Endothelial cell (in vitro differentiated cells): ENCODE measurements at regions not wholly inside any gene's neighbourhood (a gene's known extent, or its start where the extent isn't known, plus 50 kb on each side); places are given as distances from the start of the nearest gene placed in this dataset.

Source experiments
- DNase-seq: peaks from one replicate; pipeline ENCODE4 v3.0.0; 2021; ENCODE audit warnings: low spot score
- H3K27ac Mint-ChIP-seq: one replicate; pipeline ENCODE4 v1.8.0; 2021; ENCODE audit warnings: mixed read lengths, inconsistent platforms; ENCODE audit not compliant: unreplicated experiment
- H3K27me3 Mint-ChIP-seq: one replicate; pipeline ENCODE4 v1.8.0; 2021; ENCODE audit warnings: mild to moderate bottlenecking, moderate library complexity, mixed read lengths, inconsistent platforms; ENCODE audit not compliant: unreplicated experiment
- H3K36me3 Mint-ChIP-seq: one replicate; pipeline ENCODE4 v1.8.0; 2021; ENCODE audit warnings: mild to moderate bottlenecking, low read depth, mixed read lengths, inconsistent platforms; ENCODE audit not compliant: unreplicated experiment
- H3K4me1 Mint-ChIP-seq: one replicate; pipeline ENCODE4 v1.8.0; 2021; ENCODE audit warnings: mild to moderate bottlenecking, mixed read lengths, inconsistent platforms; ENCODE audit not compliant: unreplicated experiment
- H3K4me3 Mint-ChIP-seq: one replicate; pipeline ENCODE4 v1.8.0; 2021; ENCODE audit warnings: mild to moderate bottlenecking, mixed read lengths, inconsistent platforms; ENCODE audit not compliant: unreplicated experiment
- H3K9me3 Mint-ChIP-seq: one replicate; pipeline ENCODE4 v1.8.0; 2021; ENCODE audit warnings: mixed read lengths, inconsistent platforms; ENCODE audit not compliant: unreplicated experiment
- TF ChIP-seq, protein P1 (sequence below): fragments of 200-600 bp; sonication (generic); IDR thresholded peaks from one replicate; pipeline ENCODE4 v1.5.0; 2021; ENCODE audit warnings: antibody characterized with exemption; ENCODE audit not compliant: unreplicated experiment

DNA sequence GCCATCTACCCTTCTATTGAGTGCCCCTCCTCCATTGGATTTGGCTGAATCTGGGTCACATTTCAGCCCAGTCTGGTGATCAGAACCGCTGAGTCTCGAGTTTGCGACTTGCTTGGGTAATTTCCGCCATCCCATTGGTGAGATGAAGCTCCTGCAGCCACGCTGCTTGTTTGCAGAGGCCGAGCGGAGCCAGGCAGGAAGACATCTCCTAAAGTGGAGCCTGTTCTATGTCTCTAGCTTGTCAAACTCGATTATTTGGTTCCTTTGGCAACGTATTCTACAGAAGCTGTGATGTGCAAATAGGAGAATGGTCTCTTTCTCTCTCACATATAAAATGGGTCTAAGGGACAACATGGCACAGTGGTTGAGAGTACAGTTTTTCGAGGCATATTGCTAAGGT is 206.8 kb upstream of the PLXNA2 start:
- H3K4me3 Mint-ChIP-seq, result no peak overlapping the region
- no peaks in the 10 kb centered on the region for H3K27me3 Mint-ChIP-seq
- DNase-seq, result no peak
- H3K36me3 Mint-ChIP-seq, result no peaks in the 10 kb centered on the region
- no peak overlapping the region for H3K27ac Mint-ChIP-seq
- TF ChIP-seq, protein P1, sequence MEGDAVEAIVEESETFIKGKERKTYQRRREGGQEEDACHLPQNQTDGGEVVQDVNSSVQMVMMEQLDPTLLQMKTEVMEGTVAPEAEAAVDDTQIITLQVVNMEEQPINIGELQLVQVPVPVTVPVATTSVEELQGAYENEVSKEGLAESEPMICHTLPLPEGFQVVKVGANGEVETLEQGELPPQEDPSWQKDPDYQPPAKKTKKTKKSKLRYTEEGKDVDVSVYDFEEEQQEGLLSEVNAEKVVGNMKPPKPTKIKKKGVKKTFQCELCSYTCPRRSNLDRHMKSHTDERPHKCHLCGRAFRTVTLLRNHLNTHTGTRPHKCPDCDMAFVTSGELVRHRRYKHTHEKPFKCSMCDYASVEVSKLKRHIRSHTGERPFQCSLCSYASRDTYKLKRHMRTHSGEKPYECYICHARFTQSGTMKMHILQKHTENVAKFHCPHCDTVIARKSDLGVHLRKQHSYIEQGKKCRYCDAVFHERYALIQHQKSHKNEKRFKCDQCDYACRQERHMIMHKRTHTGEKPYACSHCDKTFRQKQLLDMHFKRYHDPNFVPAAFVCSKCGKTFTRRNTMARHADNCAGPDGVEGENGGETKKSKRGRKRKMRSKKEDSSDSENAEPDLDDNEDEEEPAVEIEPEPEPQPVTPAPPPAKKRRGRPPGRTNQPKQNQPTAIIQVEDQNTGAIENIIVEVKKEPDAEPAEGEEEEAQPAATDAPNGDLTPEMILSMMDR, result no peak
- no peaks in the 10 kb centered on the region for H3K4me1 Mint-ChIP-seq
- H3K9me3 Mint-ChIP-seq, result no peaks in the 10 kb centered on the region

DNA sequence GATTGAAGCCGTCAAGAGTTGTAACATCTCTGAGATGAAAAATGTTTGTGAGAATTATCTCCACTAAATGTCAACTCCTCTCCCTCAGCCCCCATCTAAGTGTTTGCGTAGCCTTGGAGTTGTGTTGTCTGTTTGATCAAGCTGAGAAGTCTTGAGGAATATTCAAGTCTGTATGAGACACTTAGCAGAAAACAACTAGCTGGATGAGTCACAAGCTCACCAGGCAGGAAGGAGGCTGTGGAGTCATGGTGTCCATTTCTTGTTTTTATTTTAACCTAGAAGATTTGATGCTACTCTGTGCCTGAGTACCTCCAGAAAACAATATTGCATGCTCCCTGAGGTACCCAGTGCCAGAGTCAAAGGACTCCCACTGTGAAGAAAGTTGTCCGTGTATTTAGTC is 211.6 kb upstream of the PLXNA2 start:
- Mint-ChIP-seq H3K27ac (no peak overlapping the region), H3K4me1 (no peaks in the 10 kb centered on the region), H3K27me3 (no peaks in the 10 kb centered on the region), H3K36me3 (no peaks in the 10 kb centered on the region), H3K4me3 (no peak overlapping the region), H3K9me3 (no peaks in the 10 kb centered on the region)
- DNase-seq, result no peak
- TF ChIP-seq, protein P1, result no peak

DNA sequence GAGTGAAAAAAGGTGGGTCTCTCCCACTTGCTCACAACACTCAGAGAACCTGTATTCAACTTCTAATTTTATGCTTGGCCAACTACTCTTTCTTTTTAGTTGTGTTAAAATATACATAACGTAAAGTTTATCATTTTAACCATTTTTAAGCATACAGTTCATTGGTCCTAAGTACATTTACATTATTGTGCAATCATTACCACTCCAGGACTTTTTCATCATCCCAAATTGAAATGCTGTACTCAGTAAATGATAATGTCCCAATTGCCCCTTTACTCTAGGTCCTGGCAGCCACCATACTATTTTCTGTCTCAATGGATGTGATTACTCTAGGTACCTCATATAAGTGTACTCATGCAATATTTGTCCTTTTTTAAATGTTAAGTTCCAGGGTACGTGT is 212.3 kb upstream of the PLXNA2 start:
- no peaks in the 10 kb centered on the region for H3K27me3 Mint-ChIP-seq
- no peak for DNase-seq
- H3K4me1 Mint-ChIP-seq, result no peaks in the 10 kb centered on the region
- TF ChIP-seq, protein P1, result no peak
- no peaks in the 10 kb centered on the region for H3K9me3 Mint-ChIP-seq
- no peak overlapping the region for H3K27ac Mint-ChIP-seq
- no peaks in the 10 kb centered on the region for H3K36me3 Mint-ChIP-seq
- H3K4me3 Mint-ChIP-seq, result no peak overlapping the region

DNA sequence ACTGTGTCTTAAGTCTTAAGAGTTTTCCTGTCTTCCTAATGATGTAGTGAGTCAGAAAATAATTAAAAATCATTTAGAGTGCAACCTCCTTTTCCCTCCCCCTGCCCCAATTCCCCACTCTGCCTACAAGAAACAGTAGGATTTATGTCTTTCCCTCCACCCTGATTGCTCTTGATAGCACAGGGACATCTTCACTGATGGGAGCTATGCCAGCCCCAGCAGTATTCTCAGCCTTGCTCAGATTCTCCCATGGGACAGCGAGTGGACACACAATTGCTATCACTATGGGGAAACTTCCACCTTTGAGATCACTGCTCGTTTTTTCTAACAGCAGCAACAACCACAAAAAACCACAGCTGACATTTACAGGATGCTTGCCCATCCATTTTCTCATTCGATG is 216.6 kb upstream of the PLXNA2 start:
- TF ChIP-seq, protein P1, result no peak
- Mint-ChIP-seq H3K27ac (no peak overlapping the region), H3K9me3 (no peaks in the 10 kb centered on the region), H3K4me1 (no peaks in the 10 kb centered on the region), H3K27me3 (no peaks in the 10 kb centered on the region), H3K36me3 (no peaks in the 10 kb centered on the region), H3K4me3 (no peak overlapping the region)
- no peak for DNase-seq

DNA sequence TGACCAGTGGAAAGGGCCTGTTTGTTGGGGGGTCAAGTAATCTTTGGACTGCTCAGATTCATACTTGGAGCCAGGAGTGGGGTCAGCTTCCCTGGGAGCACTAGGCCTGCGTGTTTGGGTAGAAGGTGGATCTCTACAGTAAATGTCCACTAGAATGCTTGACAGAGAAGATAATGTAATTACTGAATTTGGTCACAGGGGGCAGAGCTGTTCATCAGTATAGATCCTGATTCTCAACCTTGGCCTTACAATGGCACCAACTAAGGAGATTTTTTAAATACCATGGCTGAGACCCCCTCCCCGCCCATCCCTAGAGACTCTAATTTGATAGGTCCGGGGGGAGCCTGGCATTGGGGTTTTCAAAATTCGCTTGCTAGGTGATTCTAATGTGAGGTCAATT is 217.5 kb upstream of the PLXNA2 start:
- no peaks in the 10 kb centered on the region for H3K4me1 Mint-ChIP-seq

More for the DNA sequence above, 217.5 kb upstream of the PLXNA2 start:
- H3K9me3 Mint-ChIP-seq, result no peaks in the 10 kb centered on the region
- DNase-seq, result no peak
- H3K4me3 Mint-ChIP-seq, result no peak overlapping the region
- no peaks in the 10 kb centered on the region for H3K36me3 Mint-ChIP-seq
- H3K27ac Mint-ChIP-seq, result no peak overlapping the region
- TF ChIP-seq, protein P1, result peak; percentile 63
- no peaks in the 10 kb centered on the region for H3K27me3 Mint-ChIP-seq
